ENCODE measurements at regions not wholly inside any gene's neighbourhood (a gene's known extent, or its start where the extent isn't known, plus 50 kb on each side); places are given as distances from the start of the nearest gene placed in this dataset.

DNA sequence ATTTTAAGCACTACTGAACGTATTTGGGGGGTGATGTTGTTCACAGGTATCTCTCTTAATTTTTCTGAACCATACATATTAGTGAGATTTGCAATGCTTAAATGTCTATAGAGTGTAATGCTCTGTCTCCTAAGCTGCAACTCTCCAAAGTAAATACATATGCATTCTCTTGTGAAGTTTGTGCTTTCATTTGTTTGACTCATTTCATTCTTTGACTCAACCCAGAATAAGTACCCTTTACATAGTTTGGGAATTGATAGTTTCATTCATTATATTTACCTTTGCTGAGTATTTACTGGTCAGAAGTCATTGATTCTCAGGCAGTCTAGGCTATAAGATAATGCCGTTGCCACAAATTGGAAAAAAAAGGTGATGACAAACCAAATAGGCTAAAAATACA lies 406.9 kb downstream of the FGF9 start:
- TF ChIP-seq, protein P1, sequence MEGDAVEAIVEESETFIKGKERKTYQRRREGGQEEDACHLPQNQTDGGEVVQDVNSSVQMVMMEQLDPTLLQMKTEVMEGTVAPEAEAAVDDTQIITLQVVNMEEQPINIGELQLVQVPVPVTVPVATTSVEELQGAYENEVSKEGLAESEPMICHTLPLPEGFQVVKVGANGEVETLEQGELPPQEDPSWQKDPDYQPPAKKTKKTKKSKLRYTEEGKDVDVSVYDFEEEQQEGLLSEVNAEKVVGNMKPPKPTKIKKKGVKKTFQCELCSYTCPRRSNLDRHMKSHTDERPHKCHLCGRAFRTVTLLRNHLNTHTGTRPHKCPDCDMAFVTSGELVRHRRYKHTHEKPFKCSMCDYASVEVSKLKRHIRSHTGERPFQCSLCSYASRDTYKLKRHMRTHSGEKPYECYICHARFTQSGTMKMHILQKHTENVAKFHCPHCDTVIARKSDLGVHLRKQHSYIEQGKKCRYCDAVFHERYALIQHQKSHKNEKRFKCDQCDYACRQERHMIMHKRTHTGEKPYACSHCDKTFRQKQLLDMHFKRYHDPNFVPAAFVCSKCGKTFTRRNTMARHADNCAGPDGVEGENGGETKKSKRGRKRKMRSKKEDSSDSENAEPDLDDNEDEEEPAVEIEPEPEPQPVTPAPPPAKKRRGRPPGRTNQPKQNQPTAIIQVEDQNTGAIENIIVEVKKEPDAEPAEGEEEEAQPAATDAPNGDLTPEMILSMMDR (IDR thresholded peaks at IDR 0.05 in 2 of 3, conservative IDR thresholded peaks at IDR 0.05 in 1 of 3; ENCODE audit: borderline replicate concordance in 1 of 3, insufficient read depth in 1 of 3, low read depth in 2 of 3, low read length in 2 of 3) = no peak
- TF ChIP-seq EZH2 (IDR thresholded peaks at IDR 0.05) = no peak
- no peak for TF ChIP-seq POLR2A (IDR thresholded peaks at IDR 0.05; ENCODE audit: borderline replicate concordance, extremely low read depth, insufficient read depth, insufficient read length)
- TF ChIP-seq RAD21 (IDR thresholded peaks at IDR 0.05; ENCODE audit: low read depth) = no peak
- TF ChIP-seq EZH2phosphoT487 (IDR thresholded peaks at IDR 0.05; ENCODE audit: borderline replicate concordance) = no peak
- no peak for TF ChIP-seq POLR2AphosphoS5 (IDR thresholded peaks at IDR 0.05; ENCODE audit: low read depth, low read length)

Measured in HCT116 (cell line).